ENCODE measurements at regions not wholly inside any gene's neighbourhood (a gene's known extent, or its start where the extent isn't known, plus 50 kb on each side); places are given as distances from the start of the nearest gene placed in this dataset.

DNA sequence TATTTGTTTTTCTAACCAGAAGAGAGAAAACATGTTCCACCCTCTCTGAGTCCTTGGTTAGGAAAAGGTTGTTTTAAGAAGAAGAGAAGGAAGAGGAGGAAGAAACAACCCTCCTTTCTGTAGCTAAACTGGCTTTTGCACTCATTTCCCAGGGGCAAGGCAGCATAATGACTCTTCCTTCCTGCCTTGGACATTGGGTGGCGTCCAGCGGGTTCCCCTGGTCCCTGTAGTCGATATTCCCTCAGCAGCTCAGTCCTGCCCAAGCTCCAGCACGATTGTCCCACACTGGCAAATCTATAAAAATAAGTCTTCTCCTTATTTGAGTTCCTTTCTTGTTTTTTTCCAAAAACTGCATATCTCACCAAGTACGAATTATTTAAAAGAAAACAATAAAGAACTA is 81.2 kb downstream of the TEX35 start:
- TF ChIP-seq, protein P1, sequence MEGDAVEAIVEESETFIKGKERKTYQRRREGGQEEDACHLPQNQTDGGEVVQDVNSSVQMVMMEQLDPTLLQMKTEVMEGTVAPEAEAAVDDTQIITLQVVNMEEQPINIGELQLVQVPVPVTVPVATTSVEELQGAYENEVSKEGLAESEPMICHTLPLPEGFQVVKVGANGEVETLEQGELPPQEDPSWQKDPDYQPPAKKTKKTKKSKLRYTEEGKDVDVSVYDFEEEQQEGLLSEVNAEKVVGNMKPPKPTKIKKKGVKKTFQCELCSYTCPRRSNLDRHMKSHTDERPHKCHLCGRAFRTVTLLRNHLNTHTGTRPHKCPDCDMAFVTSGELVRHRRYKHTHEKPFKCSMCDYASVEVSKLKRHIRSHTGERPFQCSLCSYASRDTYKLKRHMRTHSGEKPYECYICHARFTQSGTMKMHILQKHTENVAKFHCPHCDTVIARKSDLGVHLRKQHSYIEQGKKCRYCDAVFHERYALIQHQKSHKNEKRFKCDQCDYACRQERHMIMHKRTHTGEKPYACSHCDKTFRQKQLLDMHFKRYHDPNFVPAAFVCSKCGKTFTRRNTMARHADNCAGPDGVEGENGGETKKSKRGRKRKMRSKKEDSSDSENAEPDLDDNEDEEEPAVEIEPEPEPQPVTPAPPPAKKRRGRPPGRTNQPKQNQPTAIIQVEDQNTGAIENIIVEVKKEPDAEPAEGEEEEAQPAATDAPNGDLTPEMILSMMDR (IDR thresholded peaks at IDR 0.05; ENCODE audit: unreplicated experiment), result no peak
- H3K27me3 Mint-ChIP-seq (ENCODE audit: insufficient read depth, unreplicated experiment), result peaks cover 10% of the 10 kb centered on the region
- no TSS peak for BruUV-seq (replicated peaks)
- ChIA-PET POLR2A (interaction anchor here (0.6 to 1.0 kb wide), 2 partner anchors 10 to 1288 kb away, joined by 3 to 5 read pairs; partner anchors contain the start of gene TOR1AIP1), CTCF (interaction anchor here (0.6 to 1.5 kb wide), 4 partner anchors 8 to 1004 kb away, joined by 3 to 6 read pairs (median 4); no protein-coding TSS in a partner anchor)
- H3K27ac Mint-ChIP-seq (ENCODE audit: low read depth, unreplicated experiment), result no peak overlapping the region
- H3K4me3 Mint-ChIP-seq (ENCODE audit: unreplicated experiment), result no peak overlapping the region
- intact Hi-C loops (cut with micrococcal nuclease), result no loop called here
- H3K9me3 Mint-ChIP-seq (ENCODE audit: unreplicated experiment), result no peaks in the 10 kb centered on the region
- H3K4me1 Mint-ChIP-seq (ENCODE audit: insufficient read depth, unreplicated experiment), result peaks cover 5% of the 10 kb centered on the region
- no peak for DNase-seq (ENCODE audit: unreplicated experiment)
- H3K36me3 Mint-ChIP-seq (ENCODE audit: insufficient read depth, unreplicated experiment), result no peaks in the 10 kb centered on the region

DNA sequence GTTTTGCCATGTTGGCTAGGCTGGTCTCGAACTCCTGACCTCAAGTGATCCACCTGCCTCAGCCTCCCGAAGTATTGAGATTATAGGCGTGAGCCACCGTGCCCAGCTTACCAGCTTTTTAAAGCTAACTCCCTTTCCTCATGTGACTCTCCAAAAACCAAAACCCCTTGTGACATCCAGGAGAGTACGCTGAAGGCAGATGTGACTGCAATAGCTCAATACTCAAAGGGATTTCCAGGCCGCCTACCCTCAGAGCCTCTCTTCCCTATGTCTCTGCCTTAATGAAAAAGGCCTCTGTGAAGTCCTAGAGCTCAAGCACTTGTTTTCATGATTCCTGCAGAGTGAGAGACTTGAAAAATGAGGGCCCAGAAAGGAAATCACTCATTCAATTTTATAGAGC is 82.6 kb downstream of the TEX35 start:
- no peak overlapping the region for H3K4me3 Mint-ChIP-seq (ENCODE audit: unreplicated experiment)
- intact Hi-C loops (cut with micrococcal nuclease), result no loop called here
- H3K27ac Mint-ChIP-seq (ENCODE audit: low read depth, unreplicated experiment), result no peak overlapping the region
- POLR2A ChIA-PET, result interaction anchor here (1.2 kb wide), 1 partner anchor 8 kb away, joined by 4 read pairs; no protein-coding TSS in a partner anchor
- BruUV-seq (replicated peaks), result no TSS peak
- DNase-seq (ENCODE audit: unreplicated experiment), result no peak
- H3K4me1 Mint-ChIP-seq (ENCODE audit: insufficient read depth, unreplicated experiment), result peaks cover 5% of the 10 kb centered on the region
- no peaks in the 10 kb centered on the region for H3K9me3 Mint-ChIP-seq (ENCODE audit: unreplicated experiment)
- TF ChIP-seq, protein P1 (IDR thresholded peaks at IDR 0.05; ENCODE audit: unreplicated experiment), result no peak
- CTCF ChIA-PET, result interaction anchor here (0.7 to 1.5 kb wide), 3 partner anchors 53 to 408 kb away, joined by 3 to 5 read pairs (median 3); no protein-coding TSS in a partner anchor
- H3K36me3 Mint-ChIP-seq (ENCODE audit: insufficient read depth, unreplicated experiment), result no peaks in the 10 kb centered on the region
- H3K27me3 Mint-ChIP-seq (ENCODE audit: insufficient read depth, unreplicated experiment), result no peaks in the 10 kb centered on the region

- ChIA-PET CTCF (interaction anchor here (0.6 to 1.4 kb wide), 5 partner anchors 26 to 404 kb away, joined by 3 to 6 read pairs (median 4); no protein-coding TSS in a partner anchor), POLR2A (interaction anchor here (0.6 kb wide), 1 partner anchor 45 kb away, joined by 3 read pairs; no protein-coding TSS in a partner anchor)
- intact Hi-C loops (cut with micrococcal nuclease), result no loop called here
- TF ChIP-seq, protein P1 (IDR thresholded peaks at IDR 0.05; ENCODE audit: unreplicated experiment), result no peak
- Mint-ChIP-seq H3K4me3 (ENCODE audit: unreplicated experiment) (no peak overlapping the region), H3K9me3 (ENCODE audit: unreplicated experiment) (no peaks in the 10 kb centered on the region), H3K4me1 (ENCODE audit: insufficient read depth, unreplicated experiment) (peaks cover 5% of the 10 kb centered on the region), H3K36me3 (ENCODE audit: insufficient read depth, unreplicated experiment) (no peaks in the 10 kb centered on the region), H3K27me3 (ENCODE audit: insufficient read depth, unreplicated experiment) (no peaks in the 10 kb centered on the region), H3K27ac (ENCODE audit: low read depth, unreplicated experiment) (no peak overlapping the region)
- BruUV-seq (replicated peaks), result no TSS peak
- DNase-seq (ENCODE audit: unreplicated experiment), result no peak
Measured at GRCh38 chr1:178599087-178599486, 86.2 kb downstream of the TEX35 start.

DNA sequence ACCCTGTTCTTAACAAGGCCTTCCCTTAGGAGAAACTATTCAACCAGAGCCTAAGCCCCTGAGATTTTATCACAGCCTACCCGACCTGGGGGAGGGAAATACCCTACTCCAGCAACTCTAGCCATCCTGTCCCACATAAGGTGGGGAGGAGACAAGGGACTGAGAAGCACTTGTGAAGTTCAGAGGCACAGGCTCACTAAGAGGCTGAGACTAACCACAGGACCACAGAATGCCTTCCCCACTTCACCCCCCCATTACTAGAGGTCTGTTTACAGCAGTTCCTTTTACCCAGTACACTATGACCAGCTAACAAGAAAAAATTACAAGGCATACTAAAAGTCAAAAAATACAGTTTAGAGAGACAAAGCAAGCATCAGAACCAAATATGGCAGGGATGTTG is 86.8 kb downstream of the TEX35 start:
- Mint-ChIP-seq H3K9me3 (ENCODE audit: unreplicated experiment) (no peaks in the 10 kb centered on the region), H3K36me3 (ENCODE audit: insufficient read depth, unreplicated experiment) (no peaks in the 10 kb centered on the region), H3K4me3 (ENCODE audit: unreplicated experiment) (no peak overlapping the region), H3K27ac (ENCODE audit: low read depth, unreplicated experiment) (no peak overlapping the region), H3K4me1 (ENCODE audit: insufficient read depth, unreplicated experiment) (peaks cover 5% of the 10 kb centered on the region), H3K27me3 (ENCODE audit: insufficient read depth, unreplicated experiment) (no peaks in the 10 kb centered on the region)
- ChIA-PET POLR2A (no interaction called here), CTCF (interaction anchor here (0.6 to 1.3 kb wide), 3 partner anchors 26 to 57 kb away, joined by 4 read pairs; no protein-coding TSS in a partner anchor)
- TF ChIP-seq, protein P1 (IDR thresholded peaks at IDR 0.05; ENCODE audit: unreplicated experiment), result no peak
- no TSS peak for BruUV-seq (replicated peaks)
- intact Hi-C loops (cut with micrococcal nuclease), result no loop called here
- DNase-seq (ENCODE audit: unreplicated experiment), result no peak
